Esophagus squamous epithelium (tissue), 4 donors: ENCODE measurements at regions not wholly inside any gene's neighbourhood (a gene's known extent, or its start where the extent isn't known, plus 50 kb on each side); places are given as distances from the start of the nearest gene placed in this dataset.

Experiments used
- POLR2A ChIP-seq, 4 donors: fragments of 450-650 bp; IDR thresholded peaks; one replicate each; pipeline ENCODE4 v1.6.1; 2017; ENCODE audit warnings: antibody characterized with exemption in 4 of 4, mild to moderate bottlenecking in 4 of 4, moderate library complexity in 3 of 4
- TF ChIP-seq, protein P1 (sequence below), 6 experiments: fragments of 450-650 bp in 4 of 6; fragments of 200-600 bp in 2 of 6; sonication (generic) in 2 of 6; IDR thresholded peaks; one replicate each; pipeline ENCODE4 v1.5.1; 2016 to 2019; ENCODE audit warnings: antibody characterized with exemption in 6 of 6, mild to moderate bottlenecking in 4 of 6, moderate library complexity in 4 of 6

DNA sequence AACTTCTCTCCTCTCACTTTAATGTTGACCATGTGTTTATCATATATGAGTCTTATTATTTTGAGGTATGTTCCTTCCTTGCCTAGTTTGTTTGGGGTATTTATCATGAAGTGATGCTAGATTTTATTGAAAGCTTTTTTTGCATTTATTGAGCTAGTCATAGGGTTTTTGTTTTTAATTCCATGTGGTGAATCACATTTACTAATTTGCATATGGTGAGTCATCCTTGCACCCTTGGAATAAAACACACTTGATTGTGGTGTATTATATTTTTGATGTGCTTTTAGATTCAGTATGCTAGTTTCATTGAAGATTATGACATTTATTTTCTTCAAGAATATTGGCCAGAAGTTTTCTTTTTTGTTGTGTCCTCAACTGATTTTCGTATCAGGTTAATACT lies 464.6 kb downstream of the PCDH18 start:
- TF ChIP-seq, protein P1, sequence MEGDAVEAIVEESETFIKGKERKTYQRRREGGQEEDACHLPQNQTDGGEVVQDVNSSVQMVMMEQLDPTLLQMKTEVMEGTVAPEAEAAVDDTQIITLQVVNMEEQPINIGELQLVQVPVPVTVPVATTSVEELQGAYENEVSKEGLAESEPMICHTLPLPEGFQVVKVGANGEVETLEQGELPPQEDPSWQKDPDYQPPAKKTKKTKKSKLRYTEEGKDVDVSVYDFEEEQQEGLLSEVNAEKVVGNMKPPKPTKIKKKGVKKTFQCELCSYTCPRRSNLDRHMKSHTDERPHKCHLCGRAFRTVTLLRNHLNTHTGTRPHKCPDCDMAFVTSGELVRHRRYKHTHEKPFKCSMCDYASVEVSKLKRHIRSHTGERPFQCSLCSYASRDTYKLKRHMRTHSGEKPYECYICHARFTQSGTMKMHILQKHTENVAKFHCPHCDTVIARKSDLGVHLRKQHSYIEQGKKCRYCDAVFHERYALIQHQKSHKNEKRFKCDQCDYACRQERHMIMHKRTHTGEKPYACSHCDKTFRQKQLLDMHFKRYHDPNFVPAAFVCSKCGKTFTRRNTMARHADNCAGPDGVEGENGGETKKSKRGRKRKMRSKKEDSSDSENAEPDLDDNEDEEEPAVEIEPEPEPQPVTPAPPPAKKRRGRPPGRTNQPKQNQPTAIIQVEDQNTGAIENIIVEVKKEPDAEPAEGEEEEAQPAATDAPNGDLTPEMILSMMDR (IDR thresholded peaks at IDR 0.05): no peak
- no peak for TF ChIP-seq POLR2A (IDR thresholded peaks at IDR 0.05)
